SK-MEL-5 (cell line): ENCODE measurements at regions not wholly inside any gene's neighbourhood (a gene's known extent, or its start where the extent isn't known, plus 50 kb on each side); places are given as distances from the start of the nearest gene placed in this dataset.

ENCODE experiments used
- DNase-seq: peaks from one replicate; pipeline ENCODE4 v3.0.0-alpha.2; 2016; ENCODE audit warnings: low read depth, low spot score
- in situ Hi-C: cut with HindIII; loops from 2 replicates; pipeline ENCODE4 v1.10.0; 2016; ENCODE audit warnings: low sequenced_read_pairs, high pct_unique_total_duplicates, low pct_unique_long_range_greater_than_20kb

DNA sequence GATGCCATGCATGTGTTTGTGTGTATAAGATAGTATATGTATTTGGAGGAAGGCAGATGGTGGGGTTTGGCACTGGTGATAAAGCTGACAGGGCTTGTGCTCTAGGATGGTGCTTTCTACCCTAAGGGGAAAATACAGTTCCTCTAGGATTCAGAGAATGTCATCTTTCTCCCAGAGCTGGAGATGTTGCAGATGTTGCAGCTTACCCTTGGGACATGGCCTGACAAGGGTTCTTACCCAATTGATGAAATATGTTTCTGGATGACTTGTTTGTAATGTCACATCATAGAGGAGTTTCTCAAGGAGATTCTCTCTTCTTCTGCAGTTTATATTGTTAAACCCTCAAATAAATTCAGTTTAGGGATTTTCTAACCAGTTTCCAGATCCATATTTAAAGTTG, 52.5 kb upstream of the PITX2 start:
- in situ Hi-C loops: no loop called here
- no peak for DNase-seq

DNA sequence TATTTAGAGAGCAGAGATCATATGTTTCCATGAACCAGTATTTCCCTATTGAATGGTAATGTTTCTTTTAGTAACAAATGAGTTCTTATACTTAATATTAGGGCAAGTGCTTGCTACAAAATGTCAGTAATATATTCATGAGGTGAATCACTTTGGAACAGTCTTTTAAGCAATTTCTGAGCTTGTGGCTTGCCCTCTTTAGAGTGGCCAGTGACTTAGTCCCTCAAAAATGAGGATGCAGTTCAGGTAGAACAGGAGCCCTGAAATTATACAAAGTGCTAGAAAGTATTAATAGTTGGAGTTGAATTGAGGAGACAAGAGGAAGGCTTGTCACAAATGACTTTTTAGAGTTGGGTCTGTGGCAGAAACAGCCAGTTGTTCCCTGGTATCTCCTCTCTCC, 53.4 kb upstream of the PITX2 start:
- no peak for DNase-seq
- in situ Hi-C loops: no loop called here

DNA sequence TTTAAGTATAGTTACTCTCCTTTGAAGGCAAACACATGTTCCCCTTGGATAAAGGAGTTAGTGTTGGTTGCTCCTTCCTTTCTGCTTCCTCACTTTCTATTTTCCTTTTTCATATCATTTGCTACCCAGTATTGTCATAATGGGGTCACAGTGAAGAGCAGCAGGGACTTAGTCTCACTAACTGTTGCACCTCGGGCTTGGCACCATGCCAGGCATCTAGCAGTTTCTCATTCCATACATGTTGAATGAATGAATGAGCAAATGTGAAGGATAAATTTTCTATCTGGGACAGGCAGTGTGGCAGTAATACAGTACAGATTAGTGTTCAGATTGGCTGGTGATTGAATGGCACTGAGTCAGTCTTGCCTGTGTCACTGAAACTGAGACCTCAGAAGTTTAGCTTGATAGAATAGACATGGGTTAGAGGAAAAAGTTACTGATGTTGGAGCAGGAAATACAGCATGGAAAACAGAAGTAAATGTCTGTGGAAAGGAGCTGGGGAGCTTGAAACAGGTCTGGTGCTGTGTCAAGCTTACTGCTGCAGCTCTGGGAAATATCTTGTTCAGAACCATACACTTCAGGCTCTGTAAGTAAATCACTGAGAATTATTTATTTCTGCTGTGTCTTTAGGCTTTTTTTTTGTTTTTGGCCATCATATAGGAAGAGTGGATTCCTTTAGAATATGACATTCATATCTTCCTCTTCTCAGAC, 55.8 kb upstream of the PITX2 start:
- in situ Hi-C loops: no loop called here
- no peak for DNase-seq

DNA sequence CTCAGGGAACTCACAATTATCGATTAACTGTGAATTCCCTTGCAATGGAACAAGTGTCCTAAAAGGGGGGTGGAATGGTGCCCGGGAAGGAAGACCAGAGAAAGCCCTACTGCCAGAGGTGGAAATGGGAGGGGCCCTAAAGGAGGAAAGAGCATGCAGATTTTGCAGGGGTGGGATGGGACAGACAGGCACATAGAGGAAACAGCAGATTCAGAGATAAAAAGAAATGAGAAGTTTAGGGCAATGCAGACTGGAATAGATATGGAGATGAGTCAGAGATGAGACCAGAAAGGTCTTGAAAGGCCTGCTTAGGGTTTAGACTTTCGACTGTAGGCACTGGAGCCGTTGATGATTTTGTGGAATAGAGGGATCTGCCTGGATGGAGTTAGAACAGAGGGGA, 57.4 kb upstream of the PITX2 start:
- in situ Hi-C loops: no loop called here

DNA sequence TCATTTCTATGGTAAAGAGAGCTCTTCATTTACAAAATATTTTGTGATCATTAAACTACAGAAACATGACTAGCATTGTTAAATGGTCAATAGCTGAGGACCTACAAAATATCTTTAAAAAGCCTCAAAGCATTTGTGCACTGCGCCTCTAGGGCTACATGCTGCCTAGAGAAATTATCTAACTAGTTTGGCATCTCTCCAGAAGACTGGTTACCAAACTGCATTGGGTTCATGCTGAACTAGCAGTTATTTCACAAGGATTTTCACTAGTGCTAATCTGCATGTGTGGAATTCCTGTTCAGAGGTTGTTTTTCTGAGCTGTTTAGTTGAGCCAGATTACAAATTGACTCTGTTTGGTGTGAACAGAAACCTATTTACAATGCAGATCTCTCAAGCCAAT, 58.5 kb upstream of the PITX2 start:
- in situ Hi-C loops: no loop called here

More for the DNA sequence above, 57.4 kb upstream of the PITX2 start:
- DNase-seq: no peak

DNA sequence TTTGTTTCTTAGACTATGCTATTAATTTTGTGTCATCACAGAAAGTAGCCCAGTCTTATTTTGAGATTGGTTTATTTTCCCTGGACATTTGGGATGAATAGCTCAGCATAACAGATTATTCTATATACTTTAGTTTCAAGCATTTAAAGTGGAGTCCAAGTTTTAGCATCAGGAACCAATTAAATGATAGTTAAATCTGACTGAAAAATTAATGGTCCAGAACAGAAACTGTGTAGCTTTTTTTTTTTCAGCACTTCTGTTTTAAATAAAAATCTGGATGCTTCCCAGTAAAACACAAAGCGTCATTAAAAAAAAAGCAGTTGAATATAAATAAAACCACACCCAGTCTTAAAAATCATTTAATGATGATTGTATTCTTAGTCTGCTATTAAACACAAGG, 59.4 kb upstream of the PITX2 start:
- in situ Hi-C loops: no loop called here

More for the DNA sequence above, 58.5 kb upstream of the PITX2 start:
- no peak for DNase-seq

DNA sequence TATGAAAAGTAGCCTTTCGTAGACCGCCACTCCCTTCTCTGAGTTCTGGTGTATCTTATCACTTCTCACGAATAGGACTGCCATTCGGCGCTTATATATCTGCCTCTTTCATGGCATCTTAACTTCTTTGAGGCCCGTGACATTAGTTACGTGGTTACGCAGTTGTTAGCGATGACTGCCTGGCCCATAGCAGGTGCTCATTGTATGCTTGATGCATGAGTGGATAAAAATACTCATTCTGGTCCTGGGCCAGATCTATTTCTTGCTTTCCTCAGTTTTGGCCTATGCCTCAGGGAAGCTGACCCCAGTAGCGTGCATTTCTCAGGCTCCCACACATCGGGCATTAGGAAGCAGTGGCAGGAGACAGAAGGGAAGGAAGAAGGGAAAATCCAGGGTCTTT, 60.7 kb upstream of the PITX2 start:
- DNase-seq: no peak
- in situ Hi-C loops: no loop called here

More for the DNA sequence above, 59.4 kb upstream of the PITX2 start:
- DNase-seq: no peak

DNA sequence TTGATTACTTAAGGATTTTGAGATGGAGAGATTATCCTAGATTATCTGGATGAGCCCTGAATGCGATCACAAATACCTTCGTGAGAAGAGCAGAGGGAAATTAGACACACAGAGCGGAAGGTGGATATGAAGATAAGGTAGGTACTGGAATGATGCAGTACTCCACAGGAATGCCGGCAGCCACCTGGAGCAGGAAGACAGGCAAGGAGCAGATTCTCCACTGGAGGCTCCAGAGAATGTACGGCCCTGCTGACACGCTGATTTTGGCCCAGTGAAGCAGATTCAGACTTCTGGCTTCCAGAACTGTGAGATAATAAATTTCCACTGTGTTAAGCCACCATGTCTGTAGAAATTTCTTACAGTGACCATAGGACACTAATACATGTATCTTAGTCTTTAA, 79.4 kb upstream of the PITX2 start:
- no peak for DNase-seq
- in situ Hi-C loops: no loop called here

DNA sequence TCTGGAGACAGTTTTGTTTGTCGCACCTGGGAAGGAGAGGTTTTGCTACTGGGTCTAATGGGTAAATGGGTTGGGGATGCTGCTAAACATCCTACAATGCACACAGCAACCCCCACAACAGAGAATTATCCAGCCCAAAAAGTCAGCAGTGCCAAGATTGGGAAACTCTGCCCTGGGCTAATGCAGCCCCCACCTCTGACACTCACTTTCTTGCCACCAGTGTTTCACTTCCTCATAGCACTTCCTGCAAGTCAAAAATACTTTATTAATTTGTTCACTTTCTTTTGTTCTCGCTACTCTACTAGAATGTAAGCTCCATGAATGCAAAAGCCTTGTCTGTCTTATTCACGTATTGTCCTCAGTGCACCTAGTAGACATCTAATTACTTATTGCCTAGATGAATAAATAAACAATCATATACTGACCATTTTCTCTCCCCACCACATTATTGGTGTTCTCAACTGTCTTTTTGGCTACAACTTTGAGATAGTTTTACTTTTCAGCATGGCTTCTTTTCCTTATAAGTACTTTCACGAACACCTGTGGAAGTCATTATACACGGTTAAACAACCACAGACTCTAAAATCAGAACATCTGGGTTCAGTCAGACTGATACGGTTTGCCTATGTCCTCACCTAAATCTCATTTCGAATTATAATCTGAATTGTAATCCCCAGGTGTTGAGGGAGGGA, 82.0 kb upstream of the PITX2 start:
- in situ Hi-C loops: no loop called here
- no peak for DNase-seq

DNA sequence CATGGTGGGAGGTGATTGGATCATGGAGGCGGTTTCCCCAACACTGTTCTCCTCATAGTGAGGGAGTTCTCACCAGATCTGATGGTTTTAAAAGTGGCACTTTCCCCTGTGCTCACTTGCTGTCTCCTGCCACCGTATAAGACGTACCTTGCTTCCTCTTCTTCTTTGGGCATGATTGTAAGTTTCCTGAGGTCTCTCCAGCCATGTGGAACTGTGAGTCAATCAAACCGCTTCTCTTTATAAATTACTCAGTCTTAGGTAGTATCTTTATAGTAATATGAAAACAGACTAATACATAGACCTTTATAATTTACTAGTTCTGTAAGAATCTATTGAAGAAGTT, 82.5 kb upstream of the PITX2 start:
- DNase-seq: no peak
- in situ Hi-C loops: no loop called here

DNA sequence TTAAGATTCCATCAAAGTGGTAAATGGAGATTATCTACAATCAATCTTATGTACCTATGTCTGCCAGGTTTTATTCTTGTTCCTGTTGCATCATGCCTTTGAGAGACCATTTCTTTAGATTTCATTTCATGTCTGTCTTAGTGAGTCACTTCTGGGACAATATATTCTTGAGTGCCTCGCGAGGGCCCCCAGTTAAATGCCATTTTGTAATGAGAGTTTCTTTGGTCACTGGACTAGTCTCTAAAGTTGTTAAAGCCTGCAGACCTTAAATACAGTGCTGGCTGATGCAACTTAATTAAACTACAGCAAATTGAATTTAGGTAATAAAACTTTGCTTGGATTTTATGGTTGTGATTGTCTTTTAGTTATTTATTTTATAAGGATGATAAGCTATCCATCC, 87.2 kb upstream of the PITX2 start:
- DNase-seq: no peak

DNA sequence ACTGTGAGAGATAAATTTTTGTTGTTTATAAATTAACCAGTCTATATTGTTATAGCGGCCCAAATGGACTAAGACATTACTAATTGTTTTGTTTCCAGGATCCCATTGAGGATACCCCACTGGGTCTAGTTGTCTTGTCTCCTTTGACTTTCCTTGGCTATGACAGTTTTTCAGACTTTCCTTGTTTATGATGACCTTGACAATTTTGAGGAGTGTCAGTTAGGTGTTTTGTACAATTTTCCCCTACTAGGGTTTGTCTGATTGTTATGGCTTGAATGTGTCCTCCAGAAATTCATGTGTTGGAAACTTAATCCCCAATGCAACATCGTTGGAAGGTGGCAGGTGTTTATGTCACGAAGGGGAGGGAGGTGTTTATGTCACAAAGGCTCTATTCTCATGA, 89.6 kb upstream of the PITX2 start:
- in situ Hi-C loops: no loop called here
- DNase-seq: no peak

More for the DNA sequence above, 87.2 kb upstream of the PITX2 start:
- in situ Hi-C loops: no loop called here

DNA sequence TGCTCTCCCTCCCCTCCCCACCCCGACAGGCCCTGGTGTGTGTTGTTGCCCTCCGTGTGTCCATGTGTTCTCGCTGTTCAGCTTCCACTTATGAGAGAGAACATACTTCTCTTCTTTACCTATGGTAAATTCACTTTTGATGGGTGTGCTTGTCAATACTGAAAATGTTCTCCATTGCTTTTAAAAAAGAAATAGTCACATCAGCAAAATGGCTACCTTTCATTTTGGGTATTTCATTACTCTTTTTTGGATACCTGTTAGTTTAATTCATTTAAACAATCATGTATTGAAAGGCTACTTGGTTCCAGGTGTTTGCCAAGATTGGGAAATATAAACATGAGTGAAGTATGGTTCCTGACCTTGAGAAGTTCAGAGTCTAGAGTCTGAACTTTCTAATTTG, 107.4 kb upstream of the PITX2 start:
- in situ Hi-C loops: no loop called here
- DNase-seq: no peak

DNA sequence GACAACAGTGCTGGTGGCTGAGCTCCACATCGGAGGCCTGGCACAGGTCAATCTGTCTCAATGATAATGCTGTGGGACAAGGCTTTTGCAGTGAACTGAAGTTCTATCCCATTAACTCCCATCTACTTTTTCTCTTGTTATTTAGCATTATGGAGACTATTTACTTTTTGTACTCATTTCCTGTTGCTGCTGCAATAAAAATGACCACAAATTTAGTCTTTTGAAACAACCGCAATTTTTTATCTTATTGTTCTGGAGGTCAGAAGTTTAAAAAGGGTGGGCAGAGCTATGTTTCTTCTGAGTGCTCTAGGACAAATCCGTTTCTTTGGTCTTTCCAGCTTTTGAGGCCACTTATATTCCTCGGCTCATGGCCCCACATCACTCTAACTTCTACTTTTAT, 111.0 kb upstream of the PITX2 start:
- DNase-seq: no peak
- in situ Hi-C loops: no loop called here

DNA sequence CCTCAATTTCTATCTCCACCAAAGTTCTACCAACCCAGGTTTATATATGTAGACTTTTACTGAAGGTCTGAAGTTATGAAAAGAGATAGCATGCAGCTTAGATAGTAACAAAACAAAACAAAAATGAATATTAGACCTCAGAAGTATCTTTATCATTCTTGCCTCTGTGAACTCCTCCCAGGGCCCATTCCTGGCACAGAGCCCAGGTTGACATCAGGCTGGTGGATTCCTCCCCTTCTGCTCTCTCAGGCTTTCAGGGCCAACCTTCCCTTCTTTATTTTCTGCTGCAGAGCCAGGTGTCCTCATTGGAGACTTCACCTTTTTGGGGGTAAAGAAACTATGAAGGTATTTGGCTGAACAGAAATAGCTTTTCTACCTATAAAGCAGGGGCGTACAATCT, 112.8 kb upstream of the PITX2 start:
- DNase-seq: no peak
- in situ Hi-C loops: no loop called here

DNA sequence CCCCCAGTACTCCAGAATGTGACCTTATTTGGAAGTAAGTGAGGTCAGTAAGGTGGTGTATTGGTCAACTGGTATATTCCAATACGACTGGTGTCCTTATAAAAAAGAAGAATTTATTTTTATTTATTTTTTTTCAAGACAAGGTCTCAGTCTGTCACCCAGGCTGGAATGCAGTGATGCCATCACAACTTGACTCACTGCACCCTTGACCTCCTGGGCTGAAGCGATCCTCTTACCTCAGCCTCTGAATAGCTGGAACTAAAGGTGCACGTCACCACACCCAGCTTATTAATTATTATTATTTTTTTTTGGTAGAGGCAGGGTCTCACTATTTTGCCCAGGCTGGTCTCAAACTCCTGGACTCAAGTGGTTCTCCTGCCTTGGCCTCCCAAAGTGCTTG, 115.1 kb upstream of the PITX2 start:
- no peak for DNase-seq
- in situ Hi-C loops: no loop called here

DNA sequence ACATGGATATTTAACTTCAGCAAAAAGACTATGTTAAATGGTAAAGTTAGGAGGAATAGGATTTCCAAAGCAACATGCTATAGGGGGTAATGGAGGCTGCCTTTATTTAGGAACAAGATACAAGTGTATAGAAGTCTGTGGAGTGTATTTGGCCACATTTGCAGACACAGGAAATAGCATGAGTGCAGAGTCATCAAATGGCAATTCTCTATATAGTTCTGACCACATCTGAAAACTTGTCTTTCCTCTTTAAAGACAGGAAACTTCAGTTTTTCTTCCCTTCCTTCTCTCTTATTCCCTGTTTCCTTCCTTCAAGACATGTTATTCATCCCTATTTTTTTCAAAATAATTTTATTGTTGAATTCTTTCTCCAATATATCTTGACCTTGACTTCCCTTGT, 119.3 kb upstream of the PITX2 start:
- in situ Hi-C loops: no loop called here
- no peak for DNase-seq

DNA sequence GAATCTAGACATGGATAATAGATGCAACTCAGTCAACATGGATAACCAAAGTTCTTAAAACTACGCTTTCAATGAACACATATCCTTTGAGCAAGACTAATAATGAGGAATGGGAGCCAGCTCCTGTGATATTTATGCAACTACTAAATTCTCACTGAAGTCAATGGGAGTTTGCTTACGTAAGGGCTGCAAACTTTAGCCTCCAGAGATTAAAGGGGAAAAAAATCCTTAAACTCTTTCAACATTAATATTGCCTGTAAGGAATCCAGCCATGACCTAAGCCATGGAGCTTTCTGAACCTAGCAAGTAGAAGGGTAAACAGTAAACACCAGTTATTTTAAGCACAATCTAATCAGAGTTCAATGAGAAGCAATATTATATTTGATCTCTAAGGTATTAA, 125.2 kb upstream of the PITX2 start:
- in situ Hi-C loops: no loop called here
- DNase-seq: no peak

DNA sequence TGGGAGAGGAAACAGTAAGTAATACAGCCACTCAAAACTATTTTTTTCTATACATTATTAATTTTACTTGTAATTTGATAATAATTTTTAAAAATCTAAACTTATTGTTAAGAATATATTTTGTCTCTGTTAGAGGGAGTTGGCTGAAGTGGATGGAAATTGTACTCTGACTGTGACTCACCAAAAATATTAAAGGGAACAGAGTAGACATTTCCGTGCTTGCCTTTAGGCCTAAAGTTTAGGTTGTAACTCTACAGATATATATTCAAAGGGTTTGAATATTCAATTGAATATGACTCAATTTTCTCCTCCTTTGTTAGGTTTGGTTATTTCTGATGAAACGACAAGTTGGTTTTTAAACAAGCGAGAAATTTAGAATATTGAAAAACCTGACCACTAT, 128.3 kb upstream of the PITX2 start:
- no peak for DNase-seq
- in situ Hi-C loops: no loop called here

DNA sequence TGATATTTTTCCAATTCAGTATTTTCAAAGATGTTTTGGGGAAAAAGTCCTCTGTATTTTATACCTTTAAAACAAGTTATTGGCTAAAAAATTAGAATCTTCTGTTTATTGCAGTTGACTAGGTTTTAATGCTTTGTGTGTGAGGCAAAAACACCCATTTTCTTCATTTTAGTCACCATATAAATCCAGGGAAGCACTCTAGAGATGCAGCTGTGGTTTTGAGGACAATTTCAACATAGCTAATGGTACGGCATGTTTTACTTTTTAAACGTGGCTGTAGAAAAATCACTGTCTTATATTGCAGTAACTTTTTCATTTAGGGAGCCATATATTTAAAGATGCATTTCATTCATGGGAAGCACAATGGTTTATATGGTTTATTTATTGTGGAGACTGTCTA, 129.1 kb upstream of the PITX2 start:
- in situ Hi-C loops: no loop called here
- no peak for DNase-seq
